Dermis microvascular lymphatic vessel endothelial cell (primary cell): ENCODE measurements at regions not wholly inside any gene's neighbourhood (a gene's known extent, or its start where the extent isn't known, plus 50 kb on each side); places are given as distances from the start of the nearest gene placed in this dataset.

ENCODE experiments used
- DNase-seq, 2 donors: peaks; one replicate each; pipeline versions ENCODE4 v3.0.0 to v3.0.0-alpha.2; 2010; ENCODE audit warnings: low read depth in 2 of 2

GRCh38 chr3:117998071-117998470 lies 1036.6 kb downstream of the IGSF11 start:
- DNase-seq = no peak

DNA sequence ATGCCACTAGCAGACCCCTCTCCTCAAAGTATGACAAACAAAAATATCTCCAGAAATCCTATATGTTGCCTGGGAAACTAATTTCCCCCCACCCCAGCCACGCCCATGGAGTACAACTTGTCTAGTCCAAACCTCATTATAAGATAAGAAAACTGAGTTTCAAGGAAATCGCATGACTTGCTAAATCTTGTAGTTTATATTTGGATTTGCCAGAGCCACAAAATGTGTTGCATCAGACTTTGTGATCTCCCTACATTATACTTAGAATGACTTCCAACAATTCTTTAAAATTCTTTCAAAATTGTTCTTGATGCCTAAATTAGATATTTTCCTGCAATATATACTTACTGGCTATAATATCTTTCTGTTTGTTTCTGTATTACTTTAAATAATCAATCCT lies 1034.4 kb downstream of the IGSF11 start:
- DNase-seq = no peak

DNA sequence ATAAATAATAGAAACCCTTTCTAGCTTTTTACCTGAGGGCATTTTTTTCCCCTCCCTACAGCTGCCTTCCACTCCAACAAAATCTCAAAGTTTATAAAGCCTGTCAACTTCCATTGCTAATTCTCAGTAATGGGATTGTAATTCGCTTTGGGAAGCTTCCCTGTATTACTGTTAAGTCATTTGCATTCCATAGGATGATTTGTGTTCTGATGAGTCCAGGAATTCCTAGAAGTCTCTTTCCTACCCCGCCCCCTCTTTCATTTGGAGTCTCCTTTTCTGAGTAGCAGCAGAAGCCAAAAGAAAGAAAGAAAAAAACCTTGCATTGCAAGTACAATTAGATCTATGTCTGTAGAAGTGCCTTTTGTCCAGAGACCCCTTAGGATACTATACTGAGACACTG lies 1033.3 kb downstream of the IGSF11 start:
- no peak for DNase-seq

DNA sequence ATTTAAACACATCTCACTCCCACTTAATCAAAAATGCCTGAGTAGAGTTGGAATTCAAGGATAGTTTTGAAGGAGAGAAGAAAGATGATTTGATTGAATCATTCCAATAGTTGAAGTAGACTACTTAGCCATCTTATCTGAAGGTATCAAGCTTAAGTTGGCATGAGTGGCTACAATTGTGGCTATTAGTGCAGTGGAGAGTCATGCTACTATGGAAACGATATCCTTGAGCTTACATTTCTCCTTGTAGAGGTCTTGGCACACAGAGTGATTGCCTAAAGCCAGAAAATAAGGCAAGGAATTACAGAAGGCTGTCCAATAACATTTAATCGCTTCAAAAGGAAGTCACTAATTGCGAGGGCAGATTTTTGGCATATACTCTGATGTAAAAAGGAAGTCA lies 1022.7 kb downstream of the IGSF11 start:
- no peak for DNase-seq

DNA sequence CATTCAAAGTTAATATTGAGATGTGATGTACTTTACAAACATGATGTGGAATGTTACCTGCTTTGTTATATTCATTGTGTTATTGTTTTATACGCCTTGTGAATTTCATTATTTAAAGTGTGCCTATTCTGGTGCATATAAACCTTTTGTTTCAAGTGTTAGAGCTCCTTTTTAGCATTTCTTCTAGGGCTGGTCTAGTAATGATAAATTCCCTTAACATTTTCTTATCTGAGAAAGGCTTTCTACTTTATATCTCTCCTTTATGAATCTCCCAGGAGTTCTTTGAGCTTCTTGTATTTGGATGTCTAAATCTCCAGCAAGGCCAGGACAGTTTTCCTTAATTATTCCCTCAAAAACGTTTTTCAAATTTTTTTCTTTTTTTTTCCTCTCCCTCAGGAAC lies 1005.6 kb downstream of the IGSF11 start:
- no peak for DNase-seq

DNA sequence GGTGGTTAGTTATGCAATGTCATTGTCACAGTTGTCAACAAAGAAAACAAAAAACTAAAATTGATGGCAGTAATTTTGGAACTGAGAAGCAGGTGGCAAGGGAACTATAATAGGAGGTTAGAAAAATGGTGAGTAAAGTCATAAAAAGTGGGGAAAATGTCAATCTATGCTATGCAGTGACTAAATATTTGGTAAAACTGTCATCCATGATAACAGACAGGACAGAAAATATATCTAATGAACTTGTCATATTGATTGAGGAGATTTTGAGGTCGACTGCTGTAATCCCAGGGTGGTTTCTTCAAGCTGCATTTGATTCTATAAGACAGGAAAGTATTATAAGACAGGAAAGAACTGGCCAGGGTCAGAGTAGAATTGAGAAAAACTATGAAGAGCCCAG lies 998.4 kb downstream of the IGSF11 start:
- DNase-seq = no peak

GRCh38 chr3:118055381-118055780 lies 979.3 kb downstream of the IGSF11 start:
- no peak for DNase-seq

DNA sequence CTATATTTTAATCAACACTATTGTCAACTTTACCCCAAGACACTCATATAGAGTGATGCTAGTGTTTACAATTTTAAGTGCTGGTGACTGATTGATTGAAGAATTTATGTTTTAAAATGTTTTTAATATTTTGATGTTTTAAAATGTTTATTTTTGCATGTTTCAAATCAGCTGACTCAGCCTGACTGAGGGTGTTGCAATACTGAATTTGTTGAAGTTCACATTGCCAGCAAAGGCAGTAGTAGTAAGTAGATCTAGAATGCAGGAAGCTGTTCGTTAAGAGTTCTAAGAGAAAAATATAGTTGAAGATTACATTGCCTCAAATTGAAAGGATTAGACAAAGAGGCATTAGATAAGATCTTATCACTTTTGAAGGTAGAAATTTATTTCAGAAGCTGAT lies 977.6 kb downstream of the IGSF11 start:
- DNase-seq = no peak

DNA sequence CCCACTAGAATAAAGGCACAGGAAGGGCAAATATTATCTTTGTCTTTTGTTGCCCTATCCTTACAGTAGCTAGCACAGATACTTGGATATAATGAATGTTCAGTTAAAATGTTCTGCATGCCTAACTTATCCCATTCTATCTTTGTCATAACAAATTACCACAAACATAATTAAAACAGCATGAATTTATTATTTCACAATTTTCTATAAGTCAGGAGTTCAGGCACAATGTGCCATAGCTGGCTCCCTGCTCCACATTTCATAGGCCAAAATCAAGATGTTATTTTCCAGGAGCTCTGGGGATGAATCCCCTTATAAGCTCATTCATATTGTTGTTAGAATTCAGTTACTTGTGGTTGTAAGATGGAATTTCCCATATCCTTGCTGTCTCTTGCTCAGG lies 975.5 kb downstream of the IGSF11 start:
- no peak for DNase-seq

DNA sequence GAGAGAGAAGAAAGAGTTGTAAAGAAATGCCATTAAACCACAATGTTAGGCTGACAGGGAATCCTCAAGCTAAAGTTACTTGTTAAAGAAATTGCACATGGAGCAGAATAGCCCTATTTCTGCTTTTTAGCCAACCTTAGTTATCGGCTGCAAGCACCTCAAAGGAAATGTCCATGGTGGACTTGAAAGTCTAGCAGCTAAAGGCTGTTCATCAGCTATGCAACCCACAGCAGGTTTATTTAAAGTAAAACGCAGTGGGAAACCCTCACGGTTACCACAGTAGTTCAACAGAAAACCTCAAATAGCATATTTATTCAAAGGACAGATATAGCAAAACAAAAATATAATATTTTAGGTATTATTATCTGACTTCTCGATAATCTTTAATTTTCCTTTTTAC lies 967.2 kb downstream of the IGSF11 start:
- DNase-seq = no peak

DNA sequence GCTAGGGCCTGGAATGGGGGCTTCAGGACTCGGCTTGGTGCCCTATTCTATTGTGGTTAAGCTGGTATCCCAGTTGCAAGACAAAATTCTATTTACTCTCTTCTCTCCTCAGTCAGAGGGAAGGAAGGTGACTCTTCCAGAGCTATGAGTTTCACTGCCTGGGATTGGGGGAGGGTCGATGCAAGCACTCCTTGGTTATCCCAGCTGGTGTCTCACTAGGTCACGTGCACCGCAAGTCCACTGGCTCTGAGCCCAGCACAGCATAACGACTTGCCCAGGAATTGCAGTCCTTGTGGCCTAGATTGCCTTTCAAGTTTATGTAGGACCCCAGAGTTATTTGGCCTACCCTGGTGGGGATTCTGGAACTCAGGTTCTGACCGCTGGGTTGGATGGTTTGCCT lies 958.8 kb downstream of the IGSF11 start:
- DNase-seq = no peak

GRCh38 chr3:118077332-118077731 lies 957.3 kb downstream of the IGSF11 start:
- DNase-seq = no peak

- DNase-seq = no peak
Observed at GRCh38 chr3:118080889-118081288, 953.8 kb downstream of the IGSF11 start.

GRCh38 chr3:118088696-118089095 lies 946.0 kb downstream of the IGSF11 start:
- no peak for DNase-seq

DNA sequence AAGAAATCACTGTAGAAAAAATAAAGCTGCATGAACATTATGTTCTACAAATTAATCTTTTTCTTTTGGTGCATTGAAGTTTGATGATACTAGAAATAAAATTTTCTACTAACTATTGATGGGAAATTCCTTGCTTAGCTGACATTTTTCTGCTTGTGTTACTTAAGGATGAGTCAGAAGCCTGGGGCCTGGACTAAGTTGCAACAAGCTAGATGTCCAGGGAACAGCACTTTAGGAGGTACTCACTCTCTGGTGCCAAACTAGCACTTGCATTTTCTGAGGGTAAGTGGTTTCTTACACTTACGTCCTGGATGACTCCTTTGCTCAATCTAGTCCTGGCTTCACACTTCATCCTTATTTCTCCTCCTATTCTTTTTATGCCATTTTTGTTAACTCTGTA lies 945.1 kb downstream of the IGSF11 start:
- DNase-seq = no peak

GRCh38 chr3:118097226-118097625 lies 937.4 kb downstream of the IGSF11 start:
- DNase-seq = no peak

GRCh38 chr3:118097660-118098059 lies 937.0 kb downstream of the IGSF11 start:
- no peak for DNase-seq

- DNase-seq = no peak
Observed at GRCh38 chr3:118098827-118099226, 935.8 kb downstream of the IGSF11 start.

DNA sequence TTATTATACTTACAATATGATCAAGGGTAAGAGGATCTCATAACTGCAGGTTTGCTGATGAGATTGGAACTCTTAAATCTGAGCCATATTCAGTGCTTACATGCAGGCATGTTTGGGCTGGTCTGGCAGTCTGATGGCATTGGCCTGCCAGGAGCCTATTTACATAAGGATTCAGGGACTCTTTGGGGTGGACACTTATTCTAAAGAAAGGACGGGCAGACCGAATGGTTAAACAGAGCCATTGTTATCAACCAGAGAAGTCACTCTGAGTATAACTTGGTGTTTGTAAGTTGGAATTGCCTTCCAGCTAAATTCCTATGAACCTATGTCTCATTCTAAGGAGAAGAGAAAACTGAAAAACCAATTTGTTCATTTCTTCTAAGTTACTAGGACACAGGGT lies 932.8 kb downstream of the IGSF11 start:
- DNase-seq = no peak

DNA sequence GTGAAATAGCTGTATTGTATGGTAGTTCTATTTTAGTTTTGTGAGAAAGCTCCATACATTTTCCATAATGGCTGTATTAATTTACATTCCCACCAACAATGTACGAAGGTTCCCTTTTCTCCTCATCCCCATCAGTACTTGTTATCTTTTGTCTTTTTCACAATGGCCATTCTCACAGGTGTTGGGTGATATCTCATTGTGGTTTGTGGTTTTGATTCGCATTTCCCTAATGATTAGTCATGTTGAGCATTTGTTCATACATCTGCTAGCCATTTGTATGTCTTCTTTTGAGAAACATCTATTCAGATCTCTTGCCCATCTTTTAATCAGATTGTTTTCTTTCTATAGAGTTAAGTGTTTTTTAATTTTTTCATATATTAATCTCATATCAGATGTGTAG lies 931.9 kb downstream of the IGSF11 start:
- DNase-seq = no peak

DNA sequence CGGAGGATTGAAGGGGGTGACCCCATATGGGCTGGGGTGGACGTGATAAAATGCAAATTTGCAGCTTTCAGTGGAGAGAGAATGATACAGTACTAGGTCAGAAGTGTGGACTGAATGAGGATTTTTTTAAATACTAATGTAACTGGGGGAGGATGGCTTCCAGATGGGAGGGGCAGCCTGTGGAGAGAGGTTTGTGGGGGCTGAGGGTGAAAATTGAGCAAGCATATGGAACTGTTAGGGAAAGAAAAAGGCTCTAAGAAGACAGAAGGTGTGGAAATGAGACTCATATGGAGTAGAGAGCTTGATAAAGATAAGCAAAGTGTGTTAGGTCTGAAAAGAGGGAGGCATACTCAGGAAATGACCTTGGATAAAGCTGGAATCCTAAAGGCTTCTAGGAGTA lies 926.4 kb downstream of the IGSF11 start:
- no peak for DNase-seq

DNA sequence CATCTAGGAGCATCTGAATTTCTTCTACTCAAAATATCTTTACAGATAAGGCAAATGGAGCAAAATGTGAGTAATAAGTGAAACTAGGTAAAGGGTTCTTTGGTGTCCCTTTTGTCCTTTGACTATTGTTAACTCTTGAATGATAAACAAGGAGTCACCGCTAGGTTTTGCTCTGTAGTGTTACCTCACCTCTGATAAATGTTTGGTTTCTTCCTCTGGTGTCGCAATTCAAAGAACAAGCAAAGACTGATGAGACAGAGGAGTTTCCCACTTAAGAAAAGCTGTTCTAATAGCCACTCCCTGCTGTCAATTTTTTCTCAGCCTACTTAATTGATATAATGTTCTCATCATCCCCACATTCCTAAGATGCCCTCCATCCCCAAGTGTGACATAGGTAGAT lies 925.9 kb downstream of the IGSF11 start:
- DNase-seq = no peak

DNA sequence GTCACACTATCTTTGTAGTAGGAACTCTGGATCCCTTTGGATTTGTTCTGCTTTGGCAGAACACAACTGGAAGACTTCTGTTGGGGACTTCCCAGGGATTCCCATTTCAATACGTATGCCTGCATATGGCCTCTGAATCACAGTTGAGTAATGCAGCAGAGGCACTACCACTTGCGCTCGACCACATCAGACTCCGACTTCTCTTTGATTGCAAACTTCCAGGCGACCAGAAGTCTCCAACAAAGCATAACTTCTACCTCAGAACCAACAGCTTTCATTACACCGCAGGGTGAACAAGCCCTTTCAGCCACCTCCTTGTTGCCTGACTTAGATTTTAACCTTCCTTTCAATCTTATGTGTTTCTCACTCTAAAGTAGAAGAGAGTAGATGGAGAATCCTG lies 924.4 kb downstream of the IGSF11 start:
- DNase-seq = no peak

DNA sequence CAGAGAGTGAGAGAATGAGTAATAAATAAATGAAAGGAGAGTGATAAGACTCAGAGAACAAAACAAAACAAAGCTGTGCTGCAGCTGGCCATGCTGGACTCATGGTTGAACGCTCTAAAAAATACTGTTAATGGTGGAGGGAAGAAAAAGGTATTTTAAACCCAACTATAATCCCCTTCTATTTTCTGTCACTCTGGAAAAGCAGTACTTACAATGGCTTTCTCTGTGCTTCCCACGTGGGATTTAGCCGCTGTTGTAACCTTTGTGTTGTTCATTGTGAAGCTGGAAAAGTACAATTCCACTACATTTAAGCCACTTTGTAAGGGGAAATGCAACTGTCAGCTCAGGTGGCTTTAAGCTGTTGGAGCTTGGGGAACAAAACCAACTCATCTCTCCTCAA lies 917.7 kb downstream of the IGSF11 start:
- DNase-seq = no peak

GRCh38 chr3:118126751-118127150 lies 907.9 kb downstream of the IGSF11 start:
- no peak for DNase-seq
